Fibroblast of skin of scalp (primary cell): ENCODE measurements at regions not wholly inside any gene's neighbourhood (a gene's known extent, or its start where the extent isn't known, plus 50 kb on each side); places are given as distances from the start of the nearest gene placed in this dataset.
A peak's percentile ranks its signal among the peaks of the same experiment; 100 is the strongest.
"Not testable (repeated sequence)": the region's sequence is repeated elsewhere in the genome, so short reads cannot be mapped to it uniquely, and the experiment has no call there.

Experiments
- DNase-seq: peaks from one replicate; pipeline ENCODE4 v3.0.0-alpha.2; 2013

GRCh38 chr6:11847068-11847467 is 68.5 kb upstream of the ADTRP start:
- not testable (repeated sequence) for DNase-seq

GRCh38 chr6:11845664-11846577 is 67.3 kb upstream of the ADTRP start:
- DNase-seq = no peak

- not testable (repeated sequence) for DNase-seq
These were observed 64.2 kb upstream of the ADTRP start for GRCh38 chr6:11842795-11843194.

- DNase-seq = no peak
These were observed 56.5 kb upstream of the ADTRP start for GRCh38 chr6:11835065-11835464.

GRCh38 chr6:11833626-11834592 is 55.3 kb upstream of the ADTRP start:
- DNase-seq = no peak

GRCh38 chr6:11831653-11832052 is 53.0 kb upstream of the ADTRP start:
- DNase-seq = no peak

GRCh38 chr6:11830520-11830919 is 51.9 kb upstream of the ADTRP start:
- no peak for DNase-seq

GRCh38 chr6:11830105-11830504 is 51.5 kb upstream of the ADTRP start:
- no peak for DNase-seq

- peak; percentile 31 for DNase-seq
These were observed 49.8 kb upstream of the ADTRP start for GRCh38 chr6:11828262-11828870.
